ENCODE measurements at regions not wholly inside any gene's neighbourhood (a gene's known extent, or its start where the extent isn't known, plus 50 kb on each side); places are given as distances from the start of the nearest gene placed in this dataset.

GRCh38 chr3:106642161-106642560 lies 735.1 kb upstream of the CCDC54 start:
- H3K36me3 ChIP-seq (ENCODE audit: low read depth): no peaks in the 10 kb centered on the region
- no peak overlapping the region for H3K27ac ChIP-seq (ENCODE audit: poor library complexity, severe bottlenecking)
- H3K9me3 ChIP-seq (ENCODE audit: severe bottlenecking): no peaks in the 10 kb centered on the region
- no peaks in the 10 kb centered on the region for H3K27me3 ChIP-seq (ENCODE audit: insufficient read depth, poor library complexity, severe bottlenecking)
- no peak for ATAC-seq (ENCODE audit: low read depth)
- H3K4me1 ChIP-seq (ENCODE audit: insufficient read depth, poor library complexity, severe bottlenecking): no peaks in the 10 kb centered on the region
- H3K4me3 ChIP-seq (ENCODE audit: severe bottlenecking): no peak overlapping the region
- TF ChIP-seq CTCF (IDR thresholded peaks at IDR 0.05; ENCODE audit: poor library complexity, severe bottlenecking): no peak
- no peak for DNase-seq (ENCODE audit: low spot score)

- Histone ChIP-seq H3K9me3 (ENCODE audit: severe bottlenecking) (no peaks in the 10 kb centered on the region), H3K4me3 (ENCODE audit: severe bottlenecking) (no peak overlapping the region), H3K36me3 (ENCODE audit: low read depth) (no peaks in the 10 kb centered on the region), H3K4me1 (ENCODE audit: insufficient read depth, poor library complexity, severe bottlenecking) (no peaks in the 10 kb centered on the region), H3K27me3 (ENCODE audit: insufficient read depth, poor library complexity, severe bottlenecking) (no peaks in the 10 kb centered on the region), H3K27ac (ENCODE audit: poor library complexity, severe bottlenecking) (no peak overlapping the region)
- ATAC-seq (ENCODE audit: low read depth): no peak
- no peak for DNase-seq (ENCODE audit: low spot score)
- no peak for TF ChIP-seq CTCF (IDR thresholded peaks at IDR 0.05; ENCODE audit: poor library complexity, severe bottlenecking)
Measured at GRCh38 chr3:106643684-106644161, 733.5 kb upstream of the CCDC54 start.

GRCh38 chr3:106673926-106674569 lies 703.2 kb upstream of the CCDC54 start:
- no peak for TF ChIP-seq CTCF (IDR thresholded peaks at IDR 0.05; ENCODE audit: poor library complexity, severe bottlenecking)
- H3K36me3 ChIP-seq (ENCODE audit: low read depth): no peaks in the 10 kb centered on the region
- H3K4me3 ChIP-seq (ENCODE audit: severe bottlenecking): no peak overlapping the region
- H3K27ac ChIP-seq (ENCODE audit: poor library complexity, severe bottlenecking): no peak overlapping the region
- H3K4me1 ChIP-seq (ENCODE audit: insufficient read depth, poor library complexity, severe bottlenecking): no peaks in the 10 kb centered on the region
- no peaks in the 10 kb centered on the region for H3K9me3 ChIP-seq (ENCODE audit: severe bottlenecking)
- ATAC-seq (ENCODE audit: low read depth): no peak
- DNase-seq (ENCODE audit: low spot score): no peak
- H3K27me3 ChIP-seq (ENCODE audit: insufficient read depth, poor library complexity, severe bottlenecking): no peaks in the 10 kb centered on the region

GRCh38 chr3:106675451-106675850 lies 701.8 kb upstream of the CCDC54 start:
- H3K36me3 ChIP-seq (ENCODE audit: low read depth): no peaks in the 10 kb centered on the region
- H3K9me3 ChIP-seq (ENCODE audit: severe bottlenecking): no peaks in the 10 kb centered on the region
- H3K4me1 ChIP-seq (ENCODE audit: insufficient read depth, poor library complexity, severe bottlenecking): no peaks in the 10 kb centered on the region
- H3K27ac ChIP-seq (ENCODE audit: poor library complexity, severe bottlenecking): no peak overlapping the region
- DNase-seq (ENCODE audit: low spot score) (no peak), ATAC-seq (ENCODE audit: low read depth) (no peak)
- no peak overlapping the region for H3K4me3 ChIP-seq (ENCODE audit: severe bottlenecking)
- TF ChIP-seq CTCF (IDR thresholded peaks at IDR 0.05; ENCODE audit: poor library complexity, severe bottlenecking): no peak
- no peaks in the 10 kb centered on the region for H3K27me3 ChIP-seq (ENCODE audit: insufficient read depth, poor library complexity, severe bottlenecking)

GRCh38 chr3:106678657-106679390 lies 698.4 kb upstream of the CCDC54 start:
- H3K4me3 ChIP-seq (ENCODE audit: severe bottlenecking): no peak overlapping the region
- H3K4me1 ChIP-seq (ENCODE audit: insufficient read depth, poor library complexity, severe bottlenecking): peaks cover 7% of the 10 kb centered on the region
- H3K36me3 ChIP-seq (ENCODE audit: low read depth): no peaks in the 10 kb centered on the region
- DNase-seq (ENCODE audit: low spot score) (no peak), ATAC-seq (ENCODE audit: low read depth) (no peak)
- H3K27ac ChIP-seq (ENCODE audit: poor library complexity, severe bottlenecking): no peak overlapping the region
- no peaks in the 10 kb centered on the region for H3K27me3 ChIP-seq (ENCODE audit: insufficient read depth, poor library complexity, severe bottlenecking)
- no peak for TF ChIP-seq CTCF (IDR thresholded peaks at IDR 0.05; ENCODE audit: poor library complexity, severe bottlenecking)
- no peaks in the 10 kb centered on the region for H3K9me3 ChIP-seq (ENCODE audit: severe bottlenecking)
